GM18520 (cell line): ENCODE measurements at regions not wholly inside any gene's neighbourhood (a gene's known extent, or its start where the extent isn't known, plus 50 kb on each side); places are given as distances from the start of the nearest gene placed in this dataset.
"Not testable (repeated sequence)": the region's sequence is repeated elsewhere in the genome, so short reads cannot be mapped to it uniquely, and the experiment has no call there.

Experiments used
- ATAC-seq: cut with Tn5 transposase; IDR thresholded peaks from one replicate; pipeline ENCODE4 v1.9.1; 2021; ENCODE audit not compliant: unreplicated experiment

GRCh38 chr4:114284629-114285028 is 305.2 kb upstream of the ARSJ start:
- ATAC-seq, result no peak

- no peak for ATAC-seq
Observed at GRCh38 chr4:114286262-114286810, 306.9 kb upstream of the ARSJ start.

DNA sequence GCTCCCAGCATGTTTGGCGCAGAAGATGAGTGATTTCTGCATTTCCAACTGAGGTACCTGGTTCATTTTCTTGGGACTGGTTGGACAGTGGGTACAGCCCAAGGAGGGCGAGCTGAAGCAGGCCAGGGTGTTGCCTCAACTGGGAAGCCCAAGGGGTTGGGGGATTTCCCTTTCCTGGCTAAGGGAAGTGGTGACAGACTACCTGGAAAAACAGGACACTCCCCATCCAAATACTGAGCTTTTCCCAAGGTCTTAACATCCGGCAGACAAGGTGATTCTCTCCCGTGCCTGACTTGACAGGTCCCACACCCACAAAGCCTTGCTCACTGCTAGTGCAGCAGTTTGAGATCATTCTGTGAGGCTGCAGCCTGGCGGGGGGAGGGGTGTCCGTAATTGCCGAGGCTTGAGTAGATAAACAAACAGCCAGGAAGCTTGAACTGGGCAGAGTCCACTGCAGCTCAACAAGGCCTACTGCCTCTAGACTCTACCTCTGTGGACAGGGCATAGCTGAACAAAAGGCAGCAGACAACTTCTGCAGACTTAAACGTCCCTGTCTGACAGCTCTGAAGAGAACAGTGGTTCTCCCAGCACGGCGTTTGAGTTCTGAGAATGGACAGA is 307.7 kb upstream of the ARSJ start:
- ATAC-seq, result no peak

DNA sequence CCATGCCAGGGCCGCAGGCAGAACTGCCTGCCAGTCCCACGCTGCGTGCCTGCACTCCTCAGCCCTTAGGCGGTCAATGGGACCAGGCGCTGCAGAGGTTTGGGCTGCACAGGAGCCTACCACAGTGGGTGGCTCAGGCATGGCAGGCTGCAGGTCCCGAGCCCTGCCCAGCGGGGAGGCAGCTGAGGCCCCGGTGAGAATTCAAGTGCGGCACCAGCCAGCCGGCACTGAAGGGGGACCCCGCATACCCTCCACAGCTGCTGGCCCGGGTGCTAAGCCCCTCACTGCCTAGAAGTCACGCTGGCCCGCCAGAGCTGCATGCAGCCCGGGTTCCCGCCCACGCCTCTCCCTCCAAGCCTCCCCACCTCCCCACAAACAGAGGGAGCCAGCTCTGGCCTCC is 302.5 kb upstream of the UGT8 start:
- ATAC-seq, result no peak

GRCh38 chr4:114302472-114302871 is 296.1 kb upstream of the UGT8 start:
- ATAC-seq, result peak; percentile 45

GRCh38 chr4:114304046-114304445 is 294.6 kb upstream of the UGT8 start:
- ATAC-seq, result no peak

GRCh38 chr4:114304567-114304966 is 294.0 kb upstream of the UGT8 start:
- ATAC-seq, result no peak

- ATAC-seq, result no peak
Observed at GRCh38 chr4:114306946-114307345, 291.7 kb upstream of the UGT8 start.

GRCh38 chr4:114310296-114310925 is 288.2 kb upstream of the UGT8 start:
- ATAC-seq, result no peak

DNA sequence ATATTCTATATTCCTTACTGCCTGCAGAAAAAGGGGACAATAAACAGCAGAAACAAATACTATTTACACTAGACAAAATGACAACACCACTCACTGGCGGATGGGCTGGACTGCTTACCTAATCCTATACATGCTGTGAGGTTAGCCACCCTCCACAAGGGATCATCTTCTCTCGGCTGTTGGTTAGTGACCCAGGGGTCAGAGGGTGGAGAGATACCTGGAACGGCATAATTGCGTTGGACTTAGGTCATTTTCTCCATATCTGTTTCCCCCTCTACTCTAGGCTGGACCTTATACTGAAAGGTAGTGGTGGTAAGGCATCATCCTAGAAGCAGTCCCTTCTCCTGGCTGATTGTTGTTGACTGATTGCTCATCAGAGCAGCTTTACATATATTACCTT is 286.8 kb upstream of the UGT8 start:
- ATAC-seq, result no peak

GRCh38 chr4:114312338-114312737 is 286.3 kb upstream of the UGT8 start:
- no peak for ATAC-seq

GRCh38 chr4:114316789-114317188 is 281.8 kb upstream of the UGT8 start:
- ATAC-seq, result no peak

DNA sequence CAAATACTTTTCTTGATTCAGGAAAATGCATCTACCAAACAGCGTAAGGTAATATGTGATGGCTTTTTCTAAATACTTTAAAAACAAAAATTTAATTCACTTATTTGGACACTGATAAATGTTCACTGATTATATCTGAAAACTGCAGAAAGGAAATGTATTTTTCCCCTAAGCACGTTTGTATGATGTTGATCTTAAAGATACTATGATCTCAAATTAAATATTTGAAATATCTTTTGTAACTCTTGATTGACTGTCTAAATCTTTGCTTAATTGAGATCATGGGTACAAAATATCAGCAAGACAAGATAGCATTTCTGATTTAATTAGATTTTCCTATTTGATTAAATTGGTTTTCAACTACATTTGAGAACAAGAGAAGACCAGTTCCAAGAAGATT is 281.0 kb upstream of the UGT8 start:
- no peak for ATAC-seq

DNA sequence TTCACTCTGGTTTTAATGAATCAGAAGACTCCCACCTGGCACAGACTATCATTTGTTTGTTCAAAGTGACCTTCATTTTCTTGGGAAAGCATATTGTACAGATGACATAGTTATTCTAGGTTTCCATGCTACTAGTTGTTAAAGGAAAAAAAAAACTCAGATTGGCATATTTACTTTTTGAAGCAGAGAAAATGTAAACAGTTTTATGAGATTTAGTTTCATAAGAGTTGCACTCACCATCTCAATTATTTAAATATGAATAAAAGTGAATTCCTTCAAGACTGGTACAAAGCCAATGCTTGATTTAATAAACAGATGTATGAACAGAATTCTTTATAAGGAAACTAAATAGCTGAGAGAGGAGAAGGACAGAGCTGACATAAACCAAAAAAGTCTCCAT is 280.3 kb upstream of the UGT8 start:
- ATAC-seq, result no peak

DNA sequence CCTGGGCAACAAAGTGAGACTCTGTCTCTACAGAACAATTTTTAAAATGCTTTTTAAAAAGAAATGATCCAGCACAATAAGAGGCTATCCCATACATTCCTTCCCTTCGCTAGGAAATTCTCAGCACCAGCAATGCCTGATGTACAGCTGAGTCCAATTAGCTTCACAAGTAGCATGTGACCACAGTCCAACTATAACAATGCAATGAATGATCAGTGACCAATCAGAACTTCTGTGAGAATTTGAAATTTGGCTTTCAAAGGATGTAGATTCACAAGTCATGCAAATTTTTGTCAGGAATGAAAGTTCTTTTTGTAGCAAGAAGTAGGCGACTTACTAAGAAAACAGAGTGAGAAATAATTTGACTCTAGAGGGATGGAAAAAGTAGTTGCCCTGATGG is 278.5 kb upstream of the UGT8 start:
- ATAC-seq, result no peak

- ATAC-seq, result no peak
Observed at GRCh38 chr4:114321366-114321765, 277.2 kb upstream of the UGT8 start.

DNA sequence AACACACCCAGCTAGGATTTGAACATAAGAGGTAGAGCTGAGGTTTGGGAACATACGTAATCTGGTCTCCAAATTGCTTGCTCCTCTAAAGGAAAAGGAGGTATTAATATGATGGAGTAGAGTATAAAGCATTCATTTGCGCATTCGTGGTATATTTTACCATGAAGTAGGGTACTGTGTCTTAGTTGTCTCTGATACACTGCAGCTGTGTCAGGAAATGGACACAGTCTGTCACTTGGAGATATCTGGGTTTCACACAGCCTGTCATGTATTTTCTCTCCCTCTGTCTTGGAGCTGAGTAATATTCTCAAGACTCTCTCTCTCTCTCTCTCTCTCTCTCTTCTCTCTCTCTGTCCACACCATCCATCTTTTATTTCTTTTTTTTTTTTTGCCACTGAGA is 274.8 kb upstream of the UGT8 start:
- no peak for ATAC-seq

GRCh38 chr4:114326358-114326757 is 272.2 kb upstream of the UGT8 start:
- ATAC-seq, result no peak

- no peak for ATAC-seq
Observed at GRCh38 chr4:114332119-114332518, 266.5 kb upstream of the UGT8 start.

- not testable (repeated sequence) for ATAC-seq
Observed at GRCh38 chr4:114334363-114334762, 264.2 kb upstream of the UGT8 start.

- no peak for ATAC-seq
Observed at GRCh38 chr4:114334884-114335330, 263.7 kb upstream of the UGT8 start.

GRCh38 chr4:114335339-114335738 is 263.3 kb upstream of the UGT8 start:
- no peak for ATAC-seq

- no peak for ATAC-seq
Observed at GRCh38 chr4:114343015-114343414, 255.6 kb upstream of the UGT8 start.
